ENCODE measurements at regions not wholly inside any gene's neighbourhood (a gene's known extent, or its start where the extent isn't known, plus 50 kb on each side); places are given as distances from the start of the nearest gene placed in this dataset.

- no peak for TF ChIP-seq CTCF (IDR thresholded peaks at IDR 0.05)
- TF ChIP-seq ZFX (IDR thresholded peaks at IDR 0.05; ENCODE audit: borderline replicate concordance): no peak
- H3K27ac ChIP-seq: no peak overlapping the region
These were observed 78.6 kb upstream of the MPP7 start for GRCh38 chr10:28381466-28381865.

GRCh38 chr10:28381903-28382347 lies 79.1 kb upstream of the MPP7 start:
- H3K27ac ChIP-seq: no peak overlapping the region
- TF ChIP-seq ZFX (IDR thresholded peaks at IDR 0.05; ENCODE audit: borderline replicate concordance) (no peak), CTCF (IDR thresholded peaks at IDR 0.05) (peak; percentile 90)

GRCh38 chr10:28382525-28383269 lies 79.8 kb upstream of the MPP7 start:
- no peak overlapping the region for H3K27ac ChIP-seq
- TF ChIP-seq ZFX (IDR thresholded peaks at IDR 0.05; ENCODE audit: borderline replicate concordance) (no peak), CTCF (IDR thresholded peaks at IDR 0.05) (no peak)

GRCh38 chr10:28384557-28384956 lies 81.7 kb upstream of the MPP7 start:
- no peak overlapping the region for H3K27ac ChIP-seq
- no peak for TF ChIP-seq ZFX (IDR thresholded peaks at IDR 0.05; ENCODE audit: borderline replicate concordance)
- no peak for TF ChIP-seq CTCF (IDR thresholded peaks at IDR 0.05)

- TF ChIP-seq CTCF (IDR thresholded peaks at IDR 0.05) (no peak), ZFX (IDR thresholded peaks at IDR 0.05; ENCODE audit: borderline replicate concordance) (no peak)
These were observed 83.1 kb upstream of the MPP7 start for GRCh38 chr10:28385748-28386502.

GRCh38 chr10:28386503-28386868 lies 83.6 kb upstream of the MPP7 start:
- H3K27ac ChIP-seq: no peak overlapping the region
- TF ChIP-seq ZFX (IDR thresholded peaks at IDR 0.05; ENCODE audit: borderline replicate concordance) (no peak), CTCF (IDR thresholded peaks at IDR 0.05) (no peak)

More at GRCh38 chr10:28385748-28386502, 83.1 kb upstream of the MPP7 start:
- no peak overlapping the region for H3K27ac ChIP-seq

- no peak overlapping the region for H3K27ac ChIP-seq
- no peak for TF ChIP-seq ZFX (IDR thresholded peaks at IDR 0.05; ENCODE audit: borderline replicate concordance)
- no peak for TF ChIP-seq CTCF (IDR thresholded peaks at IDR 0.05)
These were observed 84.3 kb upstream of the MPP7 start for GRCh38 chr10:28387140-28387539.

All from 22Rv1 (cell line).